Endothelial cell of hepatic sinusoid (primary cell): ENCODE measurements at regions not wholly inside any gene's neighbourhood (a gene's known extent, or its start where the extent isn't known, plus 50 kb on each side); places are given as distances from the start of the nearest gene placed in this dataset.
"Not testable (repeated sequence)": the region's sequence is repeated elsewhere in the genome, so short reads cannot be mapped to it uniquely, and the experiment has no call there.

Experiments used
- in situ Hi-C: cut with HindIII; loops from 2 replicates; pipeline ENCODE4 v1.10.0; 2017; ENCODE audit warnings: low sequenced_read_pairs

- in situ Hi-C loops: no loop called here
These were observed 125.0 kb downstream of the RASSF10 start for GRCh38 chr11:13134066-13134465.

- in situ Hi-C loops: no loop called here
These were observed 125.8 kb downstream of the RASSF10 start for GRCh38 chr11:13134886-13135285.

GRCh38 chr11:13135385-13136271 is 126.5 kb downstream of the RASSF10 start:
- in situ Hi-C loops: no loop called here

GRCh38 chr11:13136272-13136596 is 127.1 kb downstream of the RASSF10 start:
- in situ Hi-C loops: no loop called here

GRCh38 chr11:13137844-13138301 is 128.8 kb downstream of the RASSF10 start:
- in situ Hi-C loops: no loop called here

- in situ Hi-C loops: not testable (repeated sequence)
These were observed 130.0 kb downstream of the RASSF10 start for GRCh38 chr11:13139085-13139484.

- in situ Hi-C loops: no loop called here
These were observed 131.1 kb downstream of the RASSF10 start for GRCh38 chr11:13140028-13140870.

GRCh38 chr11:13140873-13141655 is 131.9 kb downstream of the RASSF10 start:
- in situ Hi-C loops: no loop called here

- in situ Hi-C loops: no loop called here
These were observed 132.9 kb downstream of the RASSF10 start for GRCh38 chr11:13141731-13142709.

- in situ Hi-C loops: no loop called here
These were observed 133.9 kb upstream of the BMAL1 start for GRCh38 chr11:13143486-13144297.

- in situ Hi-C loops: no loop called here
These were observed 132.1 kb upstream of the BMAL1 start for GRCh38 chr11:13145461-13145860.

- in situ Hi-C loops: loop anchor here (25.0 kb wide), 1 partner anchor 88 kb away; no protein-coding TSS in a partner anchor
These were observed 127.6 kb upstream of the BMAL1 start for GRCh38 chr11:13149991-13150390.

GRCh38 chr11:13150487-13150886 is 127.1 kb upstream of the BMAL1 start:
- in situ Hi-C loops: loop anchor here (25.0 kb wide), 1 partner anchor 88 kb away; no protein-coding TSS in a partner anchor

- in situ Hi-C loops: loop anchor here (25.0 kb wide), 1 partner anchor 90 kb away; no protein-coding TSS in a partner anchor
These were observed 125.3 kb upstream of the BMAL1 start for GRCh38 chr11:13152264-13152663.

- in situ Hi-C loops: loop anchor here (25.0 kb wide), 1 partner anchor 91 kb away; no protein-coding TSS in a partner anchor
These were observed 124.7 kb upstream of the BMAL1 start for GRCh38 chr11:13152736-13153541.

- in situ Hi-C loops: loop anchor here (25.0 kb wide), 1 partner anchor 92 kb away; no protein-coding TSS in a partner anchor
These were observed 123.2 kb upstream of the BMAL1 start for GRCh38 chr11:13154374-13154773.

GRCh38 chr11:13160346-13160745 is 117.2 kb upstream of the BMAL1 start:
- in situ Hi-C loops: loop anchor here (25.0 kb wide), 1 partner anchor 98 kb away; no protein-coding TSS in a partner anchor

GRCh38 chr11:13160806-13161205 is 116.8 kb upstream of the BMAL1 start:
- in situ Hi-C loops: loop anchor here (25.0 kb wide), 1 partner anchor 99 kb away; no protein-coding TSS in a partner anchor
